ENCODE measurements at regions not wholly inside any gene's neighbourhood (a gene's known extent, or its start where the extent isn't known, plus 50 kb on each side); places are given as distances from the start of the nearest gene placed in this dataset.

DNA sequence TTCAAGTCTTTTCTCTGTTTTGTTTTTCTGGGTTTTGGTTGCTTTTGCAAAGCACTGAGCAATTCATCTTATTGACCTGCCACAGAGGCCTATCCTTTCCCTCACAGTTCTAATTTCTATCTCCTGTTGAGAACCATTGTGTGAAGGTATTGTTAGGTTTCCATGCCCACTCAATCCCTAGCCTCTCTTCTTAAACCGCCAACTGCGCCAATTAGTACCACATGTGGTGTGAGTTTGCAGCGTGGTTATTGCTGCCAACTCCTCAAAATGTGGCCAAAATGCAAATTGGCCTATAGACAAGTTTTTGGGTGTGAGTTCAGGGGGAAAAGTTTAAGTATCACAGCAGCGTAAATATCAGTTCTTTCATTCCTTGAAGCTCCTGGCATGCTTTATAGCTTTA, 232.6 kb downstream of the FLRT2 start:
- TF ChIP-seq, protein P1, sequence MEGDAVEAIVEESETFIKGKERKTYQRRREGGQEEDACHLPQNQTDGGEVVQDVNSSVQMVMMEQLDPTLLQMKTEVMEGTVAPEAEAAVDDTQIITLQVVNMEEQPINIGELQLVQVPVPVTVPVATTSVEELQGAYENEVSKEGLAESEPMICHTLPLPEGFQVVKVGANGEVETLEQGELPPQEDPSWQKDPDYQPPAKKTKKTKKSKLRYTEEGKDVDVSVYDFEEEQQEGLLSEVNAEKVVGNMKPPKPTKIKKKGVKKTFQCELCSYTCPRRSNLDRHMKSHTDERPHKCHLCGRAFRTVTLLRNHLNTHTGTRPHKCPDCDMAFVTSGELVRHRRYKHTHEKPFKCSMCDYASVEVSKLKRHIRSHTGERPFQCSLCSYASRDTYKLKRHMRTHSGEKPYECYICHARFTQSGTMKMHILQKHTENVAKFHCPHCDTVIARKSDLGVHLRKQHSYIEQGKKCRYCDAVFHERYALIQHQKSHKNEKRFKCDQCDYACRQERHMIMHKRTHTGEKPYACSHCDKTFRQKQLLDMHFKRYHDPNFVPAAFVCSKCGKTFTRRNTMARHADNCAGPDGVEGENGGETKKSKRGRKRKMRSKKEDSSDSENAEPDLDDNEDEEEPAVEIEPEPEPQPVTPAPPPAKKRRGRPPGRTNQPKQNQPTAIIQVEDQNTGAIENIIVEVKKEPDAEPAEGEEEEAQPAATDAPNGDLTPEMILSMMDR (IDR thresholded peaks at IDR 0.05), result no peak
- no peak for TF ChIP-seq POLR2A (IDR thresholded peaks at IDR 0.05)

All from esophagus squamous epithelium (tissue), 4 donors.